ENCODE measurements at regions not wholly inside any gene's neighbourhood (a gene's known extent, or its start where the extent isn't known, plus 50 kb on each side); places are given as distances from the start of the nearest gene placed in this dataset.
"Not testable (repeated sequence)": the region's sequence is repeated elsewhere in the genome, so short reads cannot be mapped to it uniquely, and the experiment has no call there.

DNA sequence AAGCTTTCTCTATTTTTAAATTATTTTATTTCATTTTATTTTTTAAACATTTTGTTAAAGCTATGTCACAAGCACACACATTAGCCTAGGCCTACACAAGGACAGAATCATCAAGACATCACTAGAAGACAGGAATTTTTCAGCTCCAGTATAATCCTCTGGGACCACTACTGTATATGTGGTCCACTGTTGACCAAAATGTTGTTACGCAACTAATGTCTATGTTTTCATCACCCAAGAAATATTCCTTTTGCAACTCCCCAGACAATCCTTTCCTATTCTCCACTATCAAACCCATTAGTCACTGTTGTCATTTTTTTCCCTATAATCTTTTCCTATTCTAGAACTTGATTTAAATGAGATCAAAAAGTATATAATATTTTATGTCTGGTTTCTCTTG, 2371.7 kb upstream of the C9orf72 start:
- no peak for DNase-seq

GRCh38 chr9:29958469-29958868, 2385.2 kb upstream of the C9orf72 start:
- DNase-seq, result no peak

DNA sequence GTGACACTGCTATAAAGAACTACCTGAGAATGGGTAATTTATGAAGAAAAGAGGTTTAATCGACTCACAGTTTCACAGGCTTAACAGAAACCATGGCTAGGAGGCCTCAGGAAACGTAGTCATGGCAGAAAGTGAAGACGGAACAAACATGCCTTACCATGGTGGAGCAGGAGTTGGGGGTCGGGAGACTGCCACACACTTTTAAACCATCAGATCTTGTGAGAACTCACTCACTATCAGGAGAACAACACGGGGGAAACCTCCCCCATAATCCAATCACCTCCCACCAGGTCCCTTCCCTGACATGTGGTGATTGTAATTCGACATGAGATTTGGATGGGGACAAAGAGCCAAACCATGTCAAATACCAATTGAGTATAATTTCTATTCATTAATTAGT, 2392.6 kb upstream of the C9orf72 start:
- DNase-seq, result no peak

DNA sequence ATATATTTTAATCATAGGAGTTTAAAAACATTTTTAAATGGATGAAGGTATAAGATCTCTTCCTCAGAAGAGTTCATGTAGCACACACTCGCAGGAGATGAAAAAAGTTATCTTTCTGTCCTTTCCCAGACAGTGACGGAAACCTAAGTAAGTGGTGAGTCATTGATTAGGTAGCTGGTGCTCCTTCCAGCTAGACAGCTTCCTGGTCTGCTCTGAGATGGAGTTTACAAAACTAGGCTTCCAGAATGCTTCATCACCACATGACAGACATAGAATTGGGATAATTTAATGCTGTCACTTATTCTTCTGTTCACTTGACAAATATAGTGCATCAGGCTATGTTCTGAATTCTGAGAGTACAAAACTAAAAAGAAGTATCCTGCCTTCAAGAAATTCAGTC, 2393.0 kb upstream of the C9orf72 start:
- no peak for DNase-seq

- DNase-seq, result no peak
Measured at GRCh38 chr9:29968831-29969230, 2395.6 kb upstream of the C9orf72 start.

DNA sequence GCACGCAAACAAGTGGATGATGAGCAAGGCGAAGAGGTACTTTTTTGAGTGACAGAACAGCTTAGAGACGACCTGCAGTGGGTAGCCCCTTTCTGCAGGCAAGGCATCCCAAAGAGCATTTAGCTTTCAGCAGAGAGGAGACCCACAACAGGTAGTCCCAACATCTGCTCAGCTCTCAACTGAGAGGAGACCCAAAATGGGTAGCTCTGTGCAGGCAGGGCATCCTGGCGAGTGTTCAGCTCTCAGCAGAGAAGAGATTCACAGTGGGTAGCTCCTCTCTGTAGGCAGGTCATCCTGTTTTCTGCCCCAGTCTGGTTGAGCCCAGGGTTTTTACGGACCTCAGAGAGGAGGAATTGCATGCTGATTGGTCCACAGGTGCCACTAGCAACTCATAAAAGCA, 2396.1 kb upstream of the C9orf72 start:
- no peak for DNase-seq

DNA sequence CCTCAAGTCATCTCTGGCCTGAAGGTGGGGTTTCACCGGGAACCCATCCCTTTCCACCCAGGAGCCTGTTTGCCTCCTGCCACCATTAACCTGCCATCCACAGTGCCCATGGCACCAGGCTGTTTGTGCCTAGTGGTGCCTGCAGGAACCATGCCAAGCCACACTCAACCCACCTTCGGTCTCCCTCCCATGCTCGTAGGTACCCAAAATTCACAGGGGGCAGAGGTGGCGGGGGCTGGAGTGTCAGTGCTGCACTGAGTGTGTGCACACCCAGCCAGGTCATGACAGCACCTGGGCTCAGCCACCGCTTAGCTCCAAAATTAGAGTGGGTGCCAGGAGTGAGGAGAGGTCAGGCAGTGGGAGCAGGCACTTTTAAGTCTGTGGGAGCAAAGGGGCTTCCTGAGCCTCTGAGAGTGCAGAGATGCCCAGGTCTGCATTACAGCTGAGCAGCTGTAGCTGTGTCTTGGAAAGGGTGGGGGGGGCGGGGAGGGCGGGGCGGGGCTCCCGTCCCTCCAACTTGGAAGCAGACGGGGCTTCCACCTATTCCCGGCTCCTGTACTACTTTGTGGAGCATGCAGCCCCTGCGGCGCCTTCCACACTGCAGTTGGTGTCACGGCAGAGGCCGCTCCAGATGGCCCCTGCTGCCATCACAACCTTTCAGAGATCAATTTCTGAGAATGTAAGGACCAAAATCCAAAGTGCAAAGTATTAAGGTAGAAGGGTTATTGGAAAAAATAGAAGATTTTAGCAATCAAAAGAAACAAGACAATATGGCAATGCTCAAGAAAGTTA, 2396.8 kb upstream of the C9orf72 start:
- DNase-seq, result no peak

DNA sequence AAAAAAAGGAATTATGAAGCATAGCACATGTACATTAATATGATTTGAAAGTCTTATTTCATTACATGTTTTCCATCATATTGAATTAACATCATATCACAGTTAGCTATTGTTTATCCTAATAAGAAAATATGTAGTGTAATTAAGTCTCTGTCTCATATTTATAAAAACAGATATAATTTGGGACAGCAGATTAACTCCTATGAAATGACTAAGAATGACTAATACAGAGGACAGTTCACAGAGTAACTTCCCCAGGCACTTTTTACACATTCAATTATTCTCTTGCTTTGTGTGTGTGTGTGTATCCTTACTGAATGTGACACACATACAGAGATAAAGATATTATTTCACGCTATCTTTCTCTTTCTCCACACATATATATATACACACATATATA, 2400.9 kb upstream of the C9orf72 start:
- DNase-seq, result no peak

DNA sequence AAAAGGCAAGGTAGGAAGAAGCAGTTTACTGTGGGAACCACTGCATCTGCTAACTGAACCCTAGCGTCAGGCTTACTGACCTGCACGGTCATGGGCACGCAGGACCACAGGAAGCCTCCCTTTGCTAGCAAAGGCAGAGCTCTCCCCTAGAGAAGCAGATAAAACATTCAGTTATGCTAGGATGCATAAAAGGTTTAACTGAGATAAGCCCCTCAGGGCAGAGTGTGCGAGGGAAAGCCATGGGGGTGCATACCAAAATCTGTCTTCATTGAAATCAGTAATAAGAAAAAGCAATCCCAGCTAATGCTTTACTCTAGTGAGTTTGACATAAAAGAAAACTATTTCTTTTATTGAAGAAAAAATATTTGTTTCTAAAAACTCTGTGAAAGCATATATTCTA, 2403.7 kb upstream of the C9orf72 start:
- no peak for DNase-seq

GRCh38 chr9:29981013-29981412, 2403.4 kb upstream of the ACO1 start:
- DNase-seq, result no peak

GRCh38 chr9:29999645-30000044, 2384.8 kb upstream of the ACO1 start:
- DNase-seq, result no peak

DNA sequence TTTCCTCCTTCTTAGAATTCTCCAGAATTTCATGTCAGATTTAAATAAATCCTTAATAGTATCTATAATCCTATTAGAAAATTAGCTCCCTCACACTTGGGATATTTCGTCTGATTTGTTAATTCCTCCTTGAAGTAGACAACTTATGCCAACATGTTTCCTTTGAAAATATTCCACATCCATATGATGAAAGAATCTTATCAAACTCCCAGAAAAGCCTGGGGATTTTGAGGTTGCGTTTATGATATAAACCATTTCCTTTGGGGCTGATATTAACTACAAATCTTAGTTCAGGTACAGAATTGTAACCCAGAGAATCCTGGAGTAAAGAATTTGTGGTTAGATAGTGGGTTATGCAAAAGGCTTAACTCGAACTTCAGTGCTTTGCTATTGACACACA, 2373.8 kb upstream of the ACO1 start:
- DNase-seq, result no peak

GRCh38 chr9:30012622-30013021, 2371.8 kb upstream of the ACO1 start:
- no peak for DNase-seq

DNA sequence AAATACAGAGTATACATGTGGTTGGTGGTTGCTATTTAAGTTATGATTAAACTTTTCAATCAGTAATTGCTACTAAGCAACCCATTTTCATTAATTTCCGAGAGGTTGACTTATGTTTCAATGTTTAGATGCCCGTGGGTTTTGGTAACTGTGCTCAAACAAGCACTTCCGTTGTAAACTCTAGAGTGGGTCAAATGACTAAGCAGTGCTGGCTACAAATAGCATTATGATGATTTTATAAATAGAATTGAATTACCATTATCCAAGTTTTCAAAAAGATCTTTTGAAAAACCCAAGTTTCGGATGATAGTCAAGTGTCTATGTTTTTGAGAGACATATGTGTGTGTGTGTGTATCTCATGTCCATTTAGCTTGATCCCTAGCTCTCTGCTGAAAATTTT, 2369.4 kb upstream of the ACO1 start:
- no peak for DNase-seq

GRCh38 chr9:30020161-30020560, 2364.3 kb upstream of the ACO1 start:
- no peak for DNase-seq

DNA sequence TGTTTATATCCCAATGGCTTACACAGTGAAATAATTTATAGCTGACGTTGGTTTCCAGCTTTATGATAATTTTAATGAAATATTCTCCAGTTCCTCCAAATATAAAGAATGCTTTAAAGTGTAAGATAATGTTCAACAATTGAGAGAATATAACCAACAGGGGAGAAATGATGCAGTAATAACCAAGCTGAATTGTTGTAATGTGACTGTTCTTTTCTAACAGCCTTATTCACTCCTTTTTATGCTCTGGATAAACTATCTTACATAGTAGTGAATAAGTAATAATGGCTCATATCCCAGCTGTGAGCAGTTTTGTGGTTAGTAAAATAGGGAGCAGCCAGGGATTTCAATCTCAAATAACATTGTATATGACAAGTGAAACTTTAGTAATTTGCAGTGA, 2348.7 kb upstream of the ACO1 start:
- DNase-seq, result no peak

- DNase-seq, result no peak
Measured at GRCh38 chr9:30036558-30036957, 2347.9 kb upstream of the ACO1 start.

DNA sequence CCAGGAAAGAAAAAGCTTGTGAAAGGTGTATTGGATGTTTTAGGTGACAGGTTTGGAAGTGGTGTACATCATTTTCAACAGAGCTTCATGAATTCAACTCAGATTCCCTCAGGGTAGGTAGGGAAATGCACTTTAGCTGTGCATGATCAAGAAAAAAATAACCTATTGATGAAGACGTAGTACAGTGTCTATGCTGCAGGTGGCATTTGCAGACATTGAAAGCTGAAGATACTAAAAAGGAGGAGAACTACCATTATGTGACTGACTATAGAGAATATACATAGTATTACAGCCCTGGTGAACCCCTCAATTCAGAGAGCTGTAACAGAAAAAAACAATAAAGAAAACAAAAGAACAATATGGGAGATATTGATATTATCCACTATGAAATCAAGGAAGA, 2344.7 kb upstream of the ACO1 start:
- DNase-seq, result no peak

DNA sequence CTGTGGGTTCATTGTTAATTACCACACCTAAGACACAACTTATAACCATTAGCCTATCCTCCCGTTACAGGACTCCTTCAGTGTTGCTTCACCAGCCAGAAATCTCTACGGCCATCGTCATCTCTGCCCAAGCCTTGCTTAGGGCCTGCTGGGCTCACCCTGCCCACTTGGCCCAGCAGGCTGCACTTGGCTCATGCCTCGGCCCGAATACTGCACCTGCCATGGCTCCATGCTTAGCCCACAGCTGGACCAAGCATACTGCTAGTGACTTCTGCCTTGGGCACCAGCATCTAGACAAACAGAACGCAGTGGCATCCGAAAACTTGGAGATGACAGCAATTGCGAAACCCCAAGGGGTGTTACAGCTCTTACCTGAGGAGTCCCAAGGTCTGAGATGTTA, 2336.0 kb upstream of the ACO1 start:
- DNase-seq, result no peak

DNA sequence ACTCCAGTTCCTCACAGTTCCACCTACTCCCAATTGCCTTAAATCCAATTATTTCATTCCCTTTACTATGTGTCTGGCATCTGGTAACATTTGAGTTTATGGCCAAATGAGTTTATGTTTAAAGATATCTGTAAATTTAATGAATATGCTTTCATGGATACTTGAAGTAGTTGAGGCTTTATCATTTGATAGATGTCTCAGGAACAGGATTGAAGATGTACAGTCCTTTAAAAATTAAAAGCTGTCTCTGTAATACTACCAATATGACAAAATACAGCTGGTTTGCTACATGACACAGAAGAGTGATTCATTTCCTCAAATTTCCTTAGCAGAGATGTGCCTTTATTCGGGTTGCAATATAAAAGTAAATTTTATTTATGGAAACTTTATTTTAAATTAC, 2326.0 kb upstream of the ACO1 start:
- no peak for DNase-seq

DNA sequence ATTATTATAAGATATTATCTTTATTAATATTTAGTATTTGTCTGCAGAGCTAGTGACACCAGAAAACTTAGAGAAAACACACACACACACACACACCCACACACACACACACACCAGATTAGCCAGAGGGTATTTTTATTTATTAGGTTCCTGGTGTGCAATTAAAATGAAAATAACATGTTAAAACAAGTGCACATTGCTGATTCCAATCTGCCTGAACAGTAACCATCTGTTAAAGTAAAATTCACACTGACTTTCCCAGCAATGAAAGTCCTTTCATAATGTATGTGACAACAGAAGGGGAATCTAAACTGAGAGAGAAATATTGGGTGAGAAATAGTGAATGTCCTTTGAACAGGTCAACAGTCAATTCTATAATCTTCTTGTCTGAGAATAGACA, 2323.5 kb upstream of the ACO1 start:
- DNase-seq, result no peak

GRCh38 chr9:30065888-30066287, 2318.6 kb upstream of the ACO1 start:
- no peak for DNase-seq

DNA sequence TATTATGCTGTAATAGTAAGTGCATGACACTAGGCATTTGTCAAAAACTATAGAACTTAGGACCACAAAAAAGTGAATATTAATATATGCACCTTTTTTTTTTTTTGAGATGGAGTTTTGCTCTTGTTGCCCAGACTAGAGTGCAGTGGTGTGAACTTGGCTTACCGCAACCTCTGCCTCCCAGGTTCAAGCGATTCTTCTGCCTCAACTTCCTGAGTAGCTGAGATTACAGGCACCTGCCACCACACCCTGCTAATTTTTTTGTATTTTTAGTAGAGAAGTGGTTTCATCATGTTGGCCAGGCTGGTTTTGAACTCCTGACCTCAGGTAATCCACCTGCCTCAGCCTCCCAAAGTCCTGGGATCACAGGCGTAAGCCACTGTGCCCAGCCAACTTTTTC, 2315.2 kb upstream of the ACO1 start:
- not testable (repeated sequence) for DNase-seq

DNA sequence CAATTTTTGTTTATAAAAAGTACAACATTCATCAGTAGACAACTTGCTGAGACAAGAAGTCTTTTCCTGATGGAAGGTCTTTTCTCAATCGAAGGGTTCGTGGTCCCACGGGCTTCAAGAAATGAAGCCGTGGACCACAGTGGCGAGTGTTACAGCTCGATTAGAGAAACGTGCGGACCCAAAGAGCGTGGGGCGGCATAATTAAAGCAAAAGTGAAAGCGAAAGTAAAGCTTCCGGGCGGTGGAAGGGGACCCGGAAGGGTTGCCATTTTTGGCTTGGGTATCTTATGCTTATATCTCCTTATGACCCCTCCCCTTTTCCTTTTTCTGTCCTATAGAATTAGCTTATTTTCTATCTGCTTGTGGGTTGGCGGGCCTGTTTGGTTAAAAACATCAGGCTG, 2309.4 kb upstream of the ACO1 start:
- DNase-seq, result no peak

- DNase-seq, result no peak
Measured at GRCh38 chr9:30075451-30076199, 2308.8 kb upstream of the ACO1 start.
